H1 (cell line): ENCODE measurements at regions not wholly inside any gene's neighbourhood (a gene's known extent, or its start where the extent isn't known, plus 50 kb on each side); places are given as distances from the start of the nearest gene placed in this dataset.

ENCODE experiments used
- ATF2 ChIP-seq: IDR thresholded peaks from 2 replicates; pipeline ENCODE4 v1.6.1; 2012; ENCODE audit warnings: low read length, inconsistent platforms
- SAP30 ChIP-seq: fragments of 300-600 bp; sonication (generic); IDR thresholded peaks from 2 replicates; pipeline ENCODE4 v1.7.1; 2012; ENCODE audit warnings: low read length, moderate library complexity, mild to moderate bottlenecking, inconsistent platforms; ENCODE audit not compliant: insufficient read depth, insufficient replicate concordance
- TAF1 ChIP-seq: IDR thresholded peaks from 2 replicates; pipeline ENCODE4 v1.6.1; 2011; ENCODE audit warnings: mild to moderate bottlenecking, low read depth, low read length

- TF ChIP-seq SAP30, result no peak
- no peak for TF ChIP-seq ATF2
- no peak for TF ChIP-seq TAF1
Measured at GRCh38 chr4:138710297-138710696, 305.3 kb upstream of the NOCT start (continued).
